Cardiac muscle cell (in vitro differentiated cells and primary cell): ENCODE measurements at regions not wholly inside any gene's neighbourhood (a gene's known extent, or its start where the extent isn't known, plus 50 kb on each side); places are given as distances from the start of the nearest gene placed in this dataset.

Experiments
- DNase-seq, 2 donors: peaks; one replicate each; pipeline versions ENCODE4 v3.0.0 to v3.0.0-alpha.2; 2010 to 2017; ENCODE audit warnings: low read depth in 1 of 2, low spot score in 1 of 2
- H3K27ac ChIP-seq: fragments of 200-600 bp; sonication (generic); 2 replicates; pipeline ENCODE4 v1.5.1; 2016
- H3K27me3 ChIP-seq: fragments of 200-600 bp; sonication (generic); 2 replicates; pipeline ENCODE4 v1.6.0; 2016; ENCODE audit warnings: control low read depth
- H3K36me3 ChIP-seq: fragments of 200-600 bp; sonication (generic); 2 replicates; pipeline ENCODE4 v1.5.1; 2016; ENCODE audit warnings: control low read depth
- H3K4me1 ChIP-seq: fragments of 200-600 bp; sonication (generic); 2 replicates; pipeline ENCODE4 v1.8.1; 2017; ENCODE audit warnings: low read depth, mild to moderate bottlenecking, mixed run types
- H3K4me3 ChIP-seq: fragments of 200-600 bp; sonication (generic); 2 replicates; pipeline ENCODE4 v1.5.1; 2016; ENCODE audit warnings: mild to moderate bottlenecking
- H3K9me3 ChIP-seq: fragments of 200-600 bp; sonication (generic); 2 replicates; pipeline ENCODE4 v1.5.1; 2017; ENCODE audit warnings: low read depth, mild to moderate bottlenecking, control low read depth
- TF ChIP-seq, protein P1 (sequence below): IDR thresholded peaks from 2 replicates; pipeline ENCODE4 v1.5.1; 2012; ENCODE audit warnings: low read depth, mild to moderate bottlenecking, low read length

DNA sequence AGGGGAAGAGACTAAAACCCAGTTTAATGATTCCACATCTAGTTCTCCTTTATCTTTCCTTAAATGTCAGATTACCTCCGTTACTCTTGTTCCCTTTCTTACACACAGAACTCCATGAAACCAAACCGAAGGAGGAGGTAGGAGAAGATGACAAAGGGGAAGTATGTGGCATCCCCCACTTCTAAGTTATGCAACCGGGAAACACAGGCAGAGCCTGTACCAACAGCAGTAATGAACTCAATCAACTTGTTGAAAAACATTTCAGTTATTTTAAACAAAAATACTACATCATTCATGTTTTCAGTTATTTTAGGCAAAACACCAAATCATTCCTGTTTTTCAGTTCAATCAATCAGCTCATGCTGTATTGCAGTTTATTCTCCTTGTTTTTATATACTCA lies 101.8 kb downstream of the PCSK1 start:
- H3K27ac ChIP-seq, result no peak overlapping the region

DNA sequence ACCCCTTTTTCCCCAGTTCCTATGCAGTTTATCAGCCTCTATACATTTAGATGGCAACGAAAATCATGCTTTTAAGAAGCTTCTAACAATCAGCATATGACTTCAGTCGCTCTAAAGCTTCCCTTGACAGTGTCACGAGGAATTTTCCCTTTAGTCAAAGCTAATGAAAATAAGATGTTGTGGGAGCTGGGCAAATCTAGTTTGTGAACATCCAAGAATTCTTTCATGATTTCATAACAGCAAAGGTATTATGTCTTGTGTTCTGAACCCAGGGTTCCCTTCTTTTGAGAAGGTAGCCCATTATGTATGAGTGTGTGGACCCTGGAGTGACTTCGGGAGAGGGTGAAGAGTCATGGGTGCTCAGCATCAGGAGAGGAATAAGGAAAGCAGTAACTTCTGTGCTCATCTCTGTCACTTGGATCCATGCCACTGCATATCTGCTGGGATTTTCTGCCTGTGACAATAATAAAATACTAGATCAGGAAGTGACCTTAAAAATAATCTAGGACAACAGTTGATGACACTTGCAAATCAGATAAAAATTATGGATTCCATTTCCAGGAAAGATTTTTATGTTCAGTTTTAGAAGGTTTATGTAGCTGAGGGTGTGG lies 102.4 kb downstream of the PCSK1 start:
- Histone ChIP-seq H3K9me3 (no peaks in the 10 kb centered on the region), H3K27me3 (no peaks in the 10 kb centered on the region), H3K4me1 (peaks cover 22% of the 10 kb centered on the region), H3K4me3 (no peak overlapping the region), H3K36me3 (no peaks in the 10 kb centered on the region), H3K27ac (no peak overlapping the region)
- TF ChIP-seq, protein P1, sequence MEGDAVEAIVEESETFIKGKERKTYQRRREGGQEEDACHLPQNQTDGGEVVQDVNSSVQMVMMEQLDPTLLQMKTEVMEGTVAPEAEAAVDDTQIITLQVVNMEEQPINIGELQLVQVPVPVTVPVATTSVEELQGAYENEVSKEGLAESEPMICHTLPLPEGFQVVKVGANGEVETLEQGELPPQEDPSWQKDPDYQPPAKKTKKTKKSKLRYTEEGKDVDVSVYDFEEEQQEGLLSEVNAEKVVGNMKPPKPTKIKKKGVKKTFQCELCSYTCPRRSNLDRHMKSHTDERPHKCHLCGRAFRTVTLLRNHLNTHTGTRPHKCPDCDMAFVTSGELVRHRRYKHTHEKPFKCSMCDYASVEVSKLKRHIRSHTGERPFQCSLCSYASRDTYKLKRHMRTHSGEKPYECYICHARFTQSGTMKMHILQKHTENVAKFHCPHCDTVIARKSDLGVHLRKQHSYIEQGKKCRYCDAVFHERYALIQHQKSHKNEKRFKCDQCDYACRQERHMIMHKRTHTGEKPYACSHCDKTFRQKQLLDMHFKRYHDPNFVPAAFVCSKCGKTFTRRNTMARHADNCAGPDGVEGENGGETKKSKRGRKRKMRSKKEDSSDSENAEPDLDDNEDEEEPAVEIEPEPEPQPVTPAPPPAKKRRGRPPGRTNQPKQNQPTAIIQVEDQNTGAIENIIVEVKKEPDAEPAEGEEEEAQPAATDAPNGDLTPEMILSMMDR, result no peak
- no peak for DNase-seq

More for the DNA sequence above, 101.8 kb downstream of the PCSK1 start:
- H3K4me1 ChIP-seq, result peaks cover 27% of the 10 kb centered on the region
- TF ChIP-seq, protein P1, result no peak
- H3K36me3 ChIP-seq, result no peaks in the 10 kb centered on the region
- no peak overlapping the region for H3K4me3 ChIP-seq
- no peaks in the 10 kb centered on the region for H3K27me3 ChIP-seq
- DNase-seq, result peak in 1 of 2 donors; percentile 55
- H3K9me3 ChIP-seq, result no peaks in the 10 kb centered on the region

DNA sequence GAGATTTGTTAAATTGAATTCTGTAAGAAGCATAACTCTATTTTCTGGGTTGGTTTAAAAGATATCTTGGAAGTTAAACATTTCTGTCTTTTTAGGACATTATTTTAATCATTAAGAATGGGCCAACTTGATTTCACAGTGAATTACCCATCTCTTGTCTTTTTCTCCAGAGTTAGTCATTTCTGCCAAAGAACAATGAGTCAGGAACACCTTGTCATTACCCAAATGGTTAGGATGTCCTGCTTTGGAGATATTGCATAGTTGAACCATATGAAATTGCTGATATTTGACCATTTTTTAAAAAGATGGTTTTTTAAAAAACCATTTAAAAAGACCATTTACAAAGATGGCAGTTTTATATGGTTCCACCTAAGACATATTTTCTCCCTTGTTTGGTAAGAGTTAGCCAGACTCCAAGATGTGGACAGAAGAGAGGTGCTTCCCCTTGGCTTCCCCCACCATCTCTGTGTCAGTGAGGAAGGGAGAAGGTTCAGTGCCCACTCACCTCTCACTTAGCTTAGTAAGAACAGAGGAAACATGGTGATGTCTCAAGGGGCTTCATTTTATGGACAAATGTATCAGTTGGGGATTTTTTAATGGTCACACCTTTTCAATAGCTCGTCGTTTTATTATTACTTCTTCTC lies 103.0 kb downstream of the PCSK1 start:
- peaks cover 22% of the 10 kb centered on the region for H3K4me1 ChIP-seq
- no peaks in the 10 kb centered on the region for H3K36me3 ChIP-seq
- H3K4me3 ChIP-seq, result no peak overlapping the region
- H3K9me3 ChIP-seq, result no peaks in the 10 kb centered on the region
- no peaks in the 10 kb centered on the region for H3K27me3 ChIP-seq
- no peak overlapping the region for H3K27ac ChIP-seq
- TF ChIP-seq, protein P1, result no peak
- no peak for DNase-seq

DNA sequence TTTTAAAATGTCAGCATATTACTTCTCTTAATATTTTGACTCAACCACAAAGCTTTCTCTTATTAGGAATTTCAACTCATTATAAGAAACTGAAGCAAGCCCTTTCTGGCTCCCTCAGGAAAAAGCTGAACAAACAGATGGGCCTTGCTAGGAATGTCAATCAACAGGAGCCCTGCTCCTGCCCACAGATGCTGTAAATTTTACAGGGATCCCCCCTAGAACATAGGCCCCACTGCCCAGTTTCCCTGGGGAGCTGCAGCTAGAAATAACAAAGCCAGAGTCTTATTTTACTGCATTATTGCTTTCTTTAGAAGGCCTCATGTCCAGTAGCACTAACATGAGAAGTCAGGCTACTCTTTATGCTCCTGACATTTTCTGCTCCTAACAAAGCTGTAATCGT lies 103.8 kb downstream of the PCSK1 start:
- no peaks in the 10 kb centered on the region for H3K27me3 ChIP-seq
- H3K4me1 ChIP-seq, result peaks cover 22% of the 10 kb centered on the region
- DNase-seq, result no peak
- no peaks in the 10 kb centered on the region for H3K9me3 ChIP-seq
- H3K27ac ChIP-seq, result no peak overlapping the region
- H3K36me3 ChIP-seq, result no peaks in the 10 kb centered on the region
- no peak overlapping the region for H3K4me3 ChIP-seq
- TF ChIP-seq, protein P1, result no peak

DNA sequence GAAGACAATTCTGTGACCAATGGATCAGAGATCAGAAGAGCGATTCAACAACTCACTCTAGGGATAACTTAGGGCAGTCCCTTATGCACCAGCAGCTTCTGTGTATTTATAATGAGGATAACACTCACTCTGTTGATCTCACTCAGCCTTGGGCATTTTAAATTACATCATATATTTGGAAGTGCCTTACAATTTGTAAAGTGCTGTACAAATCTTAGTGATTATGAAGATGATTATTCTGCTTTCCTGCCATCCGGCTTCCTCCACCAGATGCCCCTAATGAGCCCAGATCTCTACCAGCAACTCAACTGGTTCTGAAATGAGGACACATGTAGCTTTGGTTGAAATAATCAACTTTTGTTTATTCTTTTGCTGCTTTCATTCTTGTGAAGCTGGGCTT lies 105.3 kb downstream of the PCSK1 start:
- H3K9me3 ChIP-seq, result no peaks in the 10 kb centered on the region
- no peaks in the 10 kb centered on the region for H3K36me3 ChIP-seq
- no peak overlapping the region for H3K4me3 ChIP-seq
- DNase-seq, result no peak
- no peaks in the 10 kb centered on the region for H3K27me3 ChIP-seq
- H3K4me1 ChIP-seq, result peaks cover 15% of the 10 kb centered on the region
- TF ChIP-seq, protein P1, result no peak
- no peak overlapping the region for H3K27ac ChIP-seq
